Urothelium cell line (cell line): ENCODE measurements at regions not wholly inside any gene's neighbourhood (a gene's known extent, or its start where the extent isn't known, plus 50 kb on each side); places are given as distances from the start of the nearest gene placed in this dataset.
"Not testable (repeated sequence)": the region's sequence is repeated elsewhere in the genome, so short reads cannot be mapped to it uniquely, and the experiment has no call there.

ENCODE experiments used
- DNase-seq: peaks from one replicate; pipeline ENCODE4 v3.0.0; 2011; ENCODE audit warnings: low spot score, mixed read lengths
- FAIRE-seq: peaks from 2 replicates; lab custom pipeline; 2011; peaks lifted over from hg19 to GRCh38; lab: Jason Lieb, UNC

GRCh38 chr17:70683936-70684335, 514.6 kb downstream of the KCNJ2 start:
- FAIRE-seq, result peak; percentile 81
- no peak for DNase-seq

DNA sequence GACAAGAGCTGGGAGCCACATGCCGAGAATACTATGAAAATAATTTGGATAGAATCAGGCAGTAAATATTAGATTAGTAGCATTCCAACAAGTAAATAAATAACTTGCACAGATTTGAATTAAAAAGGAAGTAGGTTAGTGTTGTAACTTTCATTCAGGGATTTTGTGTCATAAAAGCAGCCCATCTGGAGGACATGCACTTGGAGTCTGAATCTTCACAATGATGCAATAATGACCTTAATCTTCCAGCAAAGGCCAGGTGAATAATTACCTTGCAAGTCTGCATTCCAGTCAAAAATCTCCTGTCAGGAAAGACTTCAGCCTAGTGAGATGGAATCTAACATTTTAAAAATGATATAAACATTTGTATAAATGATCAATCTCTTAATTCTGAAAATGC, 518.1 kb downstream of the KCNJ2 start:
- DNase-seq (no peak), FAIRE-seq (no peak)

DNA sequence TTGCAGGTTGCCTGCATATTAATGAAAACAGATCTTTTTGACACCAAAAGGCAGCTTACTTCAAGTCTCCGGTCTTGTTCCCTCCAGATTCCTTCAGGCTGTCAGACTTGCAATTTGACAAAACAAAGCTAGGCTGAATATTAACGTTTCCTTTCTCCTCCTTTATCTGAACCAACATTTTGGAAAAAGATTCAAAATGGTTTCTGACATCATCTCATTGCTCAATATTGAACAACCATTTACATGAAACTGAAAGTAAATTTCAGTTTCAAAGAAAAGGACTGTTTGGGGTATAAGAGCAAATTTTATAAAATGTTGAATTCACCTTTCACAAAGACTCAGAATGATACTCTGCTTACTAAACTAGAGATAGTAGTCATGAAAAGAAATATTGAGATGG, 521.8 kb downstream of the KCNJ2 start:
- DNase-seq, result no peak
- no peak for FAIRE-seq

DNA sequence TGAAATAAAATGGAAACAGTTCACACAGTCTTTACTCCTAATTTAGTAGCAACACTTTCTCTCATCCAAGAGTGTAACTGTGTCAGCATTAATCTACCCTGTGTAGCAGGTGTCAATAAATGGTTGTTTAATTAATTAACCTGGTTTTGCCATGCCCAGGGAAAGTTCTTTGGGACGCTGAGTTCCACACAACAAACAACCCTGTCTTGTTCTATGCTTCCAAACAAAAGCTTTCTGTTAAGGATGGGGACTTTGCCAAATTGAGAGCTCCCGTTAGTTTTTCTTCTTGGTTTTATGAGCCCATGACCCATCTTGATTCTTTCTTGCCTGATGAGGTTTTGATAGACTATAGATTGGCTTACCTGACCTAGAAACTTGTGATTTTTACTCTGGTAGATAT, 530.1 kb downstream of the KCNJ2 start:
- DNase-seq (no peak), FAIRE-seq (no peak)

- DNase-seq (no peak), FAIRE-seq (no peak)
These were observed 533.4 kb downstream of the KCNJ2 start for GRCh38 chr17:70702683-70703255.

GRCh38 chr17:70709596-70709995, 540.3 kb downstream of the KCNJ2 start:
- no peak for FAIRE-seq
- no peak for DNase-seq

- FAIRE-seq (no peak), DNase-seq (no peak)
These were observed 544.4 kb downstream of the KCNJ2 start for GRCh38 chr17:70713694-70714093.

DNA sequence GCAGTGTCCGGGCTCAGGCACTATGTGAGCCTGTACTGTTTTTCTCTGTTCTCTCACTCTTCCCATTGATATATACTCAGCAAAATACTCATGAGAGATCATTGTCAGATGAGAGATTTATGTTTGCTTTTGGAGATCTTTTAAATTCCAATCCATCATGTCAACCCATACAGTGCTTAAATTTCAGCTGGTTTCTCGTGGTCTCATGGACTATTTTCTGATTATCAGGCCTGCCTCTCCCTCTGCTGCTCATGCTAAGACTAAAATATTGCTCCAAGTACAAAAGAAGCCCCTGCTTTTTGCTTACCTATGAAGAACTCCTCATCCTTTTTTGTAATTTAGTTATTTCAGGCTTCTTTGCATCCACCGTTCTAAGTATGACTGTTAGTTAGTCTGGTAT, 547.2 kb downstream of the KCNJ2 start:
- FAIRE-seq (no peak), DNase-seq (no peak)

DNA sequence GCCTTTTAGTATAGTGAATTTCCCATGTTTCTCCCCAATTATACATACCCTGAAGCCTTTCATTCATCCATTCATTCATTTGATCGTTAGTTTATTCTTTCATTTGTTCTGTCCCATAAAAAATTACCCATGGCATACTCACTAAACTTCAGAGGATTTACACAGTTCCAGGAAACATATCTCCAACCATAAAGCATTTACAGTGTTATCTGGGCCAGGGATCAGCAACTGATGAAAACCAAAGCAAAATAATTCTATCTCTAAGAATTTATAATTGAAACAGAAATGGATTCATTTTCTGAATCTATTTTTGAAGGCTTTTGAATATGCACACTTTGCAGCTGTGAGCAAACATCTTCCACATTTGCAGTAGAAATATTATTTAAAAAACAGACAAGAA, 547.7 kb downstream of the KCNJ2 start:
- no peak for FAIRE-seq
- no peak for DNase-seq

- FAIRE-seq, result no peak
- DNase-seq, result no peak
These were observed 567.1 kb downstream of the KCNJ2 start for GRCh38 chr17:70736375-70736957.

DNA sequence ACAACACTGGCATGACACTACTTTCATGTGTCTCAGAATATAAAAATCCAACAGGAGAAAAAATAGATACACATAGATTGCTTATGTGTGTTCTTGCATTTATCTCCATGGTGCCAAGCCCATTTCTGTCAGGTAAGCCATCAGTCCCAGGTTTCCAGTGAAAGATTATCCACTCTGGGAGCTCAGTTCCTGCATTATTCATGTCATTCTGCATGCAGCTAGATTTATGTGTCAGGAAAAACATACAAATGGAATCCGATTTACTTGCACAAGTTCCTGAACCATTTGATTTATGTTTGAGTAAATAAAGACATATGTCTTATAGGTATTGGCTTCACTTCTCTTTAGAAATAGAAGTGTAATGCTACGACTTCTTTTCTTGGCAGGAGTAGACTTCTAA, 569.7 kb downstream of the KCNJ2 start:
- FAIRE-seq, result no peak
- no peak for DNase-seq

- not testable (repeated sequence) for FAIRE-seq, DNase-seq
These were observed 577.2 kb downstream of the KCNJ2 start for GRCh38 chr17:70746574-70746973.

GRCh38 chr17:70750983-70751382, 581.7 kb downstream of the KCNJ2 start:
- DNase-seq, result no peak
- no peak for FAIRE-seq

DNA sequence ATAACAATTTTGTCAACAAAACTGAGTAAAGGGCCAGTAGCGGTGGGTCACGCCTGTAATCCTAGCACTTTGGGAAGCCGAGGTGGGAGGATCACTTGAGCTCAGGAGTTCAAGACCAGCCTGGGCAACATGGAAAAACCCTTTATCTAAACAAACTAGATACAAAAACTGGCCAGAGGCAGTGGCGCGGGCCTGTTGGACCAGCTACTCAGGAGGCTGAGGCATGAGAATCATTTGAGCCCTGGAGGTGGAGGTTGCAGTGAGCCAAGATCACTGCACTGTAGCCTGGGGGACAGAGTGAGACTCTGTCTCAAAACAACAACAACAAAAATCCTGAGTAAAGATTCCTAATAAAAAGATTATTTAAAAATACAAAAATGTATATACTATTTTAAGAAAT, 583.1 kb downstream of the KCNJ2 start:
- DNase-seq, FAIRE-seq: not testable (repeated sequence)

GRCh38 chr17:70752966-70753467, 583.7 kb downstream of the KCNJ2 start:
- FAIRE-seq, result no peak
- no peak for DNase-seq

- FAIRE-seq, result no peak
- no peak for DNase-seq
These were observed 593.7 kb downstream of the KCNJ2 start for GRCh38 chr17:70763018-70763417.

- DNase-seq (peak; percentile 49), FAIRE-seq (no peak)
These were observed 597.9 kb downstream of the KCNJ2 start for GRCh38 chr17:70767102-70767701.

- FAIRE-seq, result no peak
- no peak for DNase-seq
These were observed 600.6 kb downstream of the KCNJ2 start for GRCh38 chr17:70769956-70770355.

DNA sequence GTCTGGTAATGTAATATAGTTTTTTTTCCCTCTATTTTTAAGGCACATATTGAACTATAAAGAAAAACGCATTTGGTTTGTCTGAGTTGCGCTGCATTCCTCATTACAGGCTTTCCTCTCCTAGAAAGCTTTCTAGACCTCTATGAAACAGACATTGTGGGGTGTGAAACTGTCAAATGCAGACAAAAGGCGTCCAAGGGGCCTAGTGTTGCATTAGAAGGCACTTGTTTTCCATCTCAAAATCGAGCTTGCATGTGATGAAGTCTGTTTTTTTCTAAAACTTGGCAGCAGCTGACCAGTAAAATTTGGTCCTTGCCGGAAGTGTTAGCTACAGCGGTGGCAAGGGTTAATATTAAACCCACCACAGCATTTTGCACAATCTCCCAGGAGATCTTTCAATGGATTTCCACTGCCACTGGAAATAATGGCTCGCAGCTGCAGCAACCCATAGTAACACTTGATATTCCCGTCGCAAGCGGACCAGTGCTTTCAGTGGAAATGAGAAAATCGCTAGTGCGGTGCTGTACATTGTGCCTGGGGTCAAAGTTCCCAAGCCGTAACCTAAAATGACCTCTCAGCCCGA, 602.6 kb downstream of the KCNJ2 start:
- DNase-seq (no peak), FAIRE-seq (no peak)

DNA sequence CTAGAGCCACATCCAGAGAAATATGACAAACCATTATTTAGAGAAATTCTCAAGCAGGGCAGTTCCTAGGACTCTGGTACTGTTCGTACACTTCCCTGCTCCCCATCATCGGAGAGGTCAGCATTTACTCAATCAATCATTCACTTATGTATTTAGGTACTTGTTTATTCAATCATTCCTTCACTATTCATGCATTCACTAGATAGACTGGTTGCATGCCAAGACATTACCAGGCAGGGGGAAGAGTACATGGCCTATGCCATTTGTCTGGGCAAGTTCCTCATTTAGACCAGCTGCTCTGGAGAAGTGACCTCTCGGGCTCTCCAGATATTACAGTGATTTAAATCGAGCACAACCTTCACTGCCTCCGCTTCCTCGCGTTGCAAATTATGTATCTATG, 603.4 kb downstream of the KCNJ2 start:
- FAIRE-seq (no peak), DNase-seq (no peak)

- FAIRE-seq (no peak), DNase-seq (no peak)
These were observed 603.9 kb downstream of the KCNJ2 start for GRCh38 chr17:70773258-70773657.
